Cardiac muscle cell (in vitro differentiated cells and primary cell): ENCODE measurements at regions not wholly inside any gene's neighbourhood (a gene's known extent, or its start where the extent isn't known, plus 50 kb on each side); places are given as distances from the start of the nearest gene placed in this dataset.
A peak's percentile ranks its signal among the peaks of the same experiment; 100 is the strongest.

Experiments used
- DNase-seq, 2 donors: peaks; one replicate each; pipeline versions ENCODE4 v3.0.0 to v3.0.0-alpha.2; 2010 to 2017; ENCODE audit warnings: low read depth in 1 of 2, low spot score in 1 of 2
- H3K27ac ChIP-seq: fragments of 200-600 bp; sonication (generic); 2 replicates; pipeline ENCODE4 v1.5.1; 2016
- H3K27me3 ChIP-seq: fragments of 200-600 bp; sonication (generic); 2 replicates; pipeline ENCODE4 v1.6.0; 2016; ENCODE audit warnings: control low read depth
- H3K36me3 ChIP-seq: fragments of 200-600 bp; sonication (generic); 2 replicates; pipeline ENCODE4 v1.5.1; 2016; ENCODE audit warnings: control low read depth
- H3K4me1 ChIP-seq: fragments of 200-600 bp; sonication (generic); 2 replicates; pipeline ENCODE4 v1.8.1; 2017; ENCODE audit warnings: low read depth, mild to moderate bottlenecking, mixed run types
- H3K4me3 ChIP-seq: fragments of 200-600 bp; sonication (generic); 2 replicates; pipeline ENCODE4 v1.5.1; 2016; ENCODE audit warnings: mild to moderate bottlenecking
- H3K9me3 ChIP-seq: fragments of 200-600 bp; sonication (generic); 2 replicates; pipeline ENCODE4 v1.5.1; 2017; ENCODE audit warnings: low read depth, mild to moderate bottlenecking, control low read depth
- CTCF ChIP-seq: IDR thresholded peaks from 2 replicates; pipeline ENCODE4 v1.5.1; 2012; ENCODE audit warnings: low read depth, mild to moderate bottlenecking, low read length

DNA sequence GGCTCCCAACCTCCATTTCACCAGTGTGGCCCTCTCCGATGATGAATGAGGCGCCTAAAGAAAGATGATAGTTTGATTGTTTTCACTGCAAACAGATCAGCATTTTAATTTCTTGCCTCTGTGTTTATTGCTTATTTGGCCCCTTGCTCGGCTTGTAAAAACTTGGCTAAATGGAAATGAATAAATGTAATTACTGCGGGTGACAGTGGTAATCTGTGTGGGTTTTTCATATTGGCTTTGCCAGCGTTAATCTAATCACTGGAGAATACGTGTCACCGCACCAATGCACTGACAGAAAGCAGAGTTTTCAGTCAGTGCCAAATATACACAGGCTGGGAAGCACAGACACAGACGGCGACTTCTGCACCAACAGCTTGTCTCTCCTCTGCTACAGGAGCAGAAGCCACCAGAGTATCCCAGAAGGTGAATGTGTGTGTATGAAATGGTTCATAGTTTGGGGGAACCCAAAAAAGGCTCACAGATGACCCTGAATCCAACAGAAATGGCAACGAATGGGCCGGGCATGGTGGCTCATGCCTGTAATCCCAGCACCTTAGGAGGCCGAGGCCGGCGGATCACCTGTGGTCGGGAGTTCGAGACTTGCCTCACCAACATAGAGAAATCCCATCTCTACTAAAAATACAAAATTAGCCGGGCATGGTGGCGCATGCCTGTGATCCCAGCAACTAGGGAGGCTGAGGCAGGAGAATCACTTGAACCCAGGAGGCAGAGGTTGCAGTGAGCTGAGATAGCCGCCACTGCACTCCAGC, 534.0 kb downstream of the PKHD1 start:
- no peak overlapping the region for H3K27ac ChIP-seq
- no peaks in the 10 kb centered on the region for H3K27me3 ChIP-seq
- H3K36me3 ChIP-seq: no peaks in the 10 kb centered on the region
- H3K4me3 ChIP-seq: no peak overlapping the region
- no peak for TF ChIP-seq CTCF
- no peaks in the 10 kb centered on the region for H3K4me1 ChIP-seq
- DNase-seq: no peak
- H3K9me3 ChIP-seq: no peaks in the 10 kb centered on the region

DNA sequence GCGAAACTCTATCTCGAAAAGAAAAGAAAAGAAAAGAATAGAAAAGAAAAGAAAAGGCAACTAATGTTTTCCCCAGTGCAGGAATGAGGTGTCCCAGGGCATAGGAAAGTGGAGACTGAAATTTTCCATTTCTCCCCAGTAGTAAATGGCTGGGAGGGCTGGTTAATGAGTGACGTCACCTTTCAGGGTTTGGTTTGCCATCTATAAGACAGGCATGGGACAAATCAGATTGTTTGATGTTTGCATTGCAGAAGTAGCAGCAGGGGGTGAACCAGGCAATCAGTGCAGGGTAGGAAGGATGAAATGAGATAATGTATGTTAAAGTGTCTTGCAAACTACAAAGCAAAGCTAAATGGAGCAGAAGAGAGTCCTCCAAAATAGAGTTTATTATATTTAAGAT, 533.4 kb downstream of the PKHD1 start:
- no peaks in the 10 kb centered on the region for H3K9me3 ChIP-seq

GRCh38 chr6:51559059-51559458, 528.4 kb downstream of the PKHD1 start:
- no peak overlapping the region for H3K4me3 ChIP-seq
- H3K36me3 ChIP-seq: no peaks in the 10 kb centered on the region
- H3K27me3 ChIP-seq: no peaks in the 10 kb centered on the region
- H3K27ac ChIP-seq: no peak overlapping the region
- H3K4me1 ChIP-seq: no peaks in the 10 kb centered on the region
- DNase-seq: peak in 1 of 2 donors; percentile 4
- H3K9me3 ChIP-seq: no peaks in the 10 kb centered on the region
- TF ChIP-seq CTCF: no peak

More for the DNA sequence above, 533.4 kb downstream of the PKHD1 start:
- no peaks in the 10 kb centered on the region for H3K36me3 ChIP-seq
- DNase-seq: no peak
- H3K27me3 ChIP-seq: no peaks in the 10 kb centered on the region
- no peak overlapping the region for H3K4me3 ChIP-seq
- H3K27ac ChIP-seq: no peak overlapping the region
- no peak for TF ChIP-seq CTCF
- no peaks in the 10 kb centered on the region for H3K4me1 ChIP-seq

- no peaks in the 10 kb centered on the region for H3K4me1 ChIP-seq
- H3K27ac ChIP-seq: no peak overlapping the region
- no peak for TF ChIP-seq CTCF
Measured at GRCh38 chr6:51562198-51562597, 525.2 kb downstream of the PKHD1 start.

More at GRCh38 chr6:51562198-51562597, 525.2 kb downstream of the PKHD1 start:
- no peaks in the 10 kb centered on the region for H3K36me3 ChIP-seq
- H3K27me3 ChIP-seq: no peaks in the 10 kb centered on the region
- H3K9me3 ChIP-seq: no peaks in the 10 kb centered on the region
- H3K4me3 ChIP-seq: no peak overlapping the region
- no peak for DNase-seq
